GM21619 (cell line): ENCODE measurements at regions not wholly inside any gene's neighbourhood (a gene's known extent, or its start where the extent isn't known, plus 50 kb on each side); places are given as distances from the start of the nearest gene placed in this dataset.

Experiments
- ATAC-seq: cut with Tn5 transposase; IDR thresholded peaks from one replicate; pipeline ENCODE4 v1.9.1; 2021; ENCODE audit not compliant: unreplicated experiment

DNA sequence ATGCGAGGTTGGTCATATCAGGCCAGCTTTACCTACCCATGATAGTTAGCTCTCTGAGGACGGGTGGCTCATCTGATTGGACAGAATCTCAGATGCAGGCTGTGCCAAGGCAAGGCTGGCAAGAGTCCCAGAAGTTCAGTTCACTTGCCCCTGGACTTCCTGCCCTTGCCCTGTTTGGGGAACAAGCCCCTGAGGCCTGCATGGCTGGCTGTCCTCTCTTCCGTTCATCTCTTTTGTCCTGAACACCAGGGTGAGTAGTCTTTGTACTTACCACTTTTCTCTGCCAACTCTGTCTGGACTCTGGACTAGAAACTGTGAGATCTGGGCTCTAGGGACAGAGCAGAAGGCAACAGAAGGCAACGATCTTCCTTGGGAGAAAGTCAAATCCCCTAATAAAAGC lies 769.9 kb downstream of the QKI start:
- no peak for ATAC-seq

GRCh38 chr6:164183556-164184123 lies 769.1 kb downstream of the QKI start:
- ATAC-seq: no peak

GRCh38 chr6:164178679-164179332 lies 764.3 kb downstream of the QKI start:
- no peak for ATAC-seq

- ATAC-seq: no peak
Measured at GRCh38 chr6:164169355-164169754, 754.8 kb downstream of the QKI start.

GRCh38 chr6:164168595-164168994 lies 754.1 kb downstream of the QKI start:
- ATAC-seq: no peak

DNA sequence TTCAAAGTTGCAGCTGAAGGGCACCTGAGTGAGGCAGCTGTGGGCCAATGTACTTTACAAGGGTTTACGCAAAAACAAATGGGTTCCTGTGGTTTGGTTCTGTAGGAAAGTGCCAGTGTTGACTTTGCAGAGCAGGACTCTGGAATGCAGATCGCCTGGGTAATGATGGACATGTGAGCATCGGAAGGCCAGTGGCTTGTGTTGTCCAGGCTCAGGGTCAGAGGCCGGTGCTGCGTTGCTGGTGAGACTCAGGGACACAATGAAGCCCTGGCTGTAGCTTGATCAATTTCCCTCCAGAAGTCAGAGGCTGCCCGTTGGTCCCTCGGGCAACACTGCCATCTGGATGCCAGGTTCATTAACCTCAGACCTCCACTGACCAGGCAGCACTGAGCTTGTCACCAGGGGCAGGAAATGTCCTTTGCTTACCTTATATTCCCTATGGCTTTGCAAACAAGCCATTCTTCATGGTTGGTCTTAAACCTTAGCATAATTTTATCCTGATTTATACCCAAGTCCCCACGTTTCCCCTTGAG lies 753.4 kb downstream of the QKI start:
- no peak for ATAC-seq

DNA sequence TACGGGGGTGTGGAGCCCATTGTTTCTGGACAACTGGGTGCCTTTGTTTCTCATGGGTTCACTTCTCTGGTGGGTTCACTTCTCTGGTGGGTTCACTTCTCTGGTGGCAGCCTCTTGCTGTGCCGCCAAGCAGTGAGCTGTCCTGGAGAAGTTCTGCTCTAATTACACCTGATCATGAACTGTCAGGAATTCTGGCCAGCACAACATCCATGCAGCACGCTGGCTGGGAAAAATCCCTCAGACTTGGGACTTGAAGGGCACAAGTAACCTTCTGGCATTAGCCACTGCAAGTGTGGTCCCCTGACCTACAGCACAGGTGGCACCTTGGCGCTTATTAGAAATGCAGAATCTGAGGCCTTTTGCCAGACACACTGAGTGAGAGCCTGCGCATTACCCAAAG lies 752.5 kb downstream of the QKI start:
- no peak for ATAC-seq

- ATAC-seq: no peak
Measured at GRCh38 chr6:164166515-164166914, 752.0 kb downstream of the QKI start.

GRCh38 chr6:164164876-164165275 lies 750.4 kb downstream of the QKI start:
- ATAC-seq: no peak

- no peak for ATAC-seq
Measured at GRCh38 chr6:164163239-164163638, 748.7 kb downstream of the QKI start.

DNA sequence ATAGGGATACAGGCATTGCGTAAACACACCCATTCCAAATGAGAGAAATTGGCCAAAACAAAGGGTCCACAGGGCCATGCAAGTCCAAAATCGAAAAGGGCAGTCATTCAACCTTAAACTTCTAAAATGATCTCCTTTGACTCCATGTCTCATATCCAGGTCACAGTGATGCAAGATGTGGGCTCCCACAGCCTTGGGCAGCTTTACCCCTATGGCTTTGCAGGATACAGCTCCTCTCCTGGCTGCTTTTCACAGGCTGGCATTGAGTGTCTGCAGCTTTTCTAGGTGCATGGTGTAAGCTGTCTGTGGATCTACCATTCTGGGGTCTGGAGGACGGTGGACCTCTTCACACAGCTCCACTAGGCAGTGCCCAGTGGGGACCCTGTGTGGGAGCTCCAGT lies 744.5 kb downstream of the QKI start:
- ATAC-seq: no peak

DNA sequence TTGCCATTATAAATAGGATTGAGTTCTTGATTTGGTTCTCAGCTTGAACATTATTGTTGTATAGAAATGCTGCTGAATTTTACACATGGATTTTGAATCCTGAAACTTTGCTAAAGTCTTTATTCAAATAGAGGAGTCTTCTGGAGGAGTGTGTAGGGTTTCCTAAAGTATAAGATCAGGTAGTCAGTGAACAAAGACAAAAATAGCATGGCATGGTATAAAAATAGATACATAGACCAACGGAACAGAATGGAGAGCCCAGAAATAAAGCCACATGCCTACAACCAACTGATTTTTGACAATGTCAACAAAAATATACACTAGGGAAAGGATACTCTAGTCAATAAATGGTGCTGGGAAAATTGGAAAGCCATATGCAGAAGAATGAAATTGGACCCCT lies 740.1 kb downstream of the QKI start:
- no peak for ATAC-seq

GRCh38 chr6:164152611-164153010 lies 738.1 kb downstream of the QKI start:
- no peak for ATAC-seq

- no peak for ATAC-seq
Measured at GRCh38 chr6:164151161-164152120, 736.9 kb downstream of the QKI start.

DNA sequence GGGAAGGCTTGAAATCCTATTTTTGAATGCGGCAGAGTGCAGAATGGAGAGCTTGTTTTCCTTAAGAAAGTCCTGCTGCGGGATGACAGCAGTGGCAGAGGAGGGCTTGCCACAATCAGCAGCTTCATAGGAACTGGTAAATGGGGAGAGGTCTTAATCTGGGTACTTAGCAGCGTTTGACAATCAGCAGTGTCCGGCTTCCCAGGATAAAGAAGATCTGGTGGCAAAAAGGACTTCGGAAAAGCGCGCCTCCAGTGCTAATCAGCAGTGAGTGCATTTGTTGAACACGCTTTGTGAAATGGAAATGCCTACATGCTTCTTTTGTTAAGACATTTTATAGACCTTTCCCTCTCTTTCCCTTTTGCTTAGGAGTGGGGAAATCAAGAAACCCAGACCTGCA lies 735.7 kb downstream of the QKI start:
- ATAC-seq: no peak

DNA sequence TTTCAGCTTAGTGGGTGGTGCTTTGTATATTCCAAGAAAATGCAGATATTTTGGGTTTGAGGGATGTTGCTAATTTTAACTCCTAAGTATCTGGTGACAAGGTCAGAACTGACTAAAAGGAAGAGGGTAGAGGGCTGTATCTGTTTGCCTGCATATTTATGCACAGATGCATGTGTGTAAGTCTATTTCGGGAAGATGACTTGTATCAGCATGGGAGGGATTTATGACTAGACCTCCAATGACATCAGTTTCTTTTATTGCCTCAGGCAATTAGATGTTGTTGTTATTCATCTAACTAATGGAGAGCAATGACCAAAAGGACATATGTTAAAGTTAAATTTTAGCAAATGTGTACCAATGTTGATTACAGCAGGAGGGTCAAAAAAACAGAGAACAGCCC lies 734.3 kb downstream of the QKI start:
- ATAC-seq: no peak

DNA sequence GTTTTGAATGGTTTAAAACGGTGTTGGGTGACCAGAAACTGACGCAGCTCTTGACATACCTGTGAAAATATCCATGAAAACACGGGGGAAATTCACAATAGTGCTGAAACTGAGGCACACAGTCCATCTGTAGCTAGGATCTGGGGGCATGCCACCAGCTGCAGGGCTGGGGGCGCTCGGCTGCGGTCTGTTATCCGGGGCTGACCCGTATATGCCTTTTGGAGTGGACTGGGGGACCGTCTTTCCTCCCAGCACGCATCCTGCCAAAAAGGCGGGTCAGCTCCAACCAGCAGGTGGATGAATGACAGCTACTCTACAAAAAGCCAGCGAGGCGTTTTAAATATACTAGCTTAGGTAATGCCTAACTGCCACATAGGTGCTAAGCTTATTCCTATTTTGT lies 729.8 kb downstream of the QKI start:
- ATAC-seq: no peak

DNA sequence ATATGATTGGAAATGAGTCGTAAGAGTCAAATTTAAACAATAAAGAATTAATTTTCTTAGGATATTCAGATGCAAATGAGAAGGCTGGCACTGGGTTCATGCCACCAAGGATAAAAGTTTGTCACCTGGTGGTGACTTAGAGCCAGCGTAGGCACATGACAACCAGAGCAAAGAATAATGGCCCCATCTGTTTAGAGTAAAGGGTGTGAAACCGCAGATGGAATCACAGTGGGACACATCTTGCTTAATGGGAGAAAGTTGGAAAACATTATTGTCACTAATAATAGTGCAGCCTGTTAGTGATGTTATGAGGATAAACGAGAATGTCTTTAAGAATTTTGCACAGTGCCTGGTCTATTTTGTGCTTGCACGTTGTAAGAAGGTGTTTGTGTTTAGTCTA lies 727.8 kb downstream of the QKI start:
- ATAC-seq: no peak

DNA sequence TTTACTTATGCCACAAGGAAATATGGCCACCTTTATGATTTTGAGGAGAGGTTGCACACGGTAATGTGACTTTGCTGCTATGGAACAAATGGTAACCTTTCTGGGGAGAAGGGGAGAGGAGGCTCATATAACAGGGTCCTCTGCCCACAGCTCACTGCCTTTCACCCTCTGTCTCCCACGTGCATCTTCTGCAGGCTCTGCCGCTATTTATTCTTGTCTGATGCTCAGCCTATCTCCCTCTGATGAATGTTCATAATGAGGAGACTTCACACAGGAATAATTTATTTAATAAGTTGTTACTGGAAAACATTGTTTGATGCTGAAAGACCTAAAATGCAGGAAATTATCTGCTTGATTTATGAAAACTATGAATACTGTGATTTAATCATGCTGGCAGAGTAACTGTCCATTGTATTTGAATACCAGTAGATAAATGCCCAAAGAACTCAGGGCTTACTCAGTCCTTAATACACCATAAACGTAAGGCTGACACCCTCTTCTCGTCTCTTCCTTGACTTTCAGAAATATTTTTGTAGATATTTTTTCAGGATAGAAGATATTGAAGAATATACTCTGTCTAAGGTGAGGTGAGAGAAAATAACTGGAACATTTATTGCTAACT lies 721.1 kb downstream of the QKI start:
- no peak for ATAC-seq

DNA sequence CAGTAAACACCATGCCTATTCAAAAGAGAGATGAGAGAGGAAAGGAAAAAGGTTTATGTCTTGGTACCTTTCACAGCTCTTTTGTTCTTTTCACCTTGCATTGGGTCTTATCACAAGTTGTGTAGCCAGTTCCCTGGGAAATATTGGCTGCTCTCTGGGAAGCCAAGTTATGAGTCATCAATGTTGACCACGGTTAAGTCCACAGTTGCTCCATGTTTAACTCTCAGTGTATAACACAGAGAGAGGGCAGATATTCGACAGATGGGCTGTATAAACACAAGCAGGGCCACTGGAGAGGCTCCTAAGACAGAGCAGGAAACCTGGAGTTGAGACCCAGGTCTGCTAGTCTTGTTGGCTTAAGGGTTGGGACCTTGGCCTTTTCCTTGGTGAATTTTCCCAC lies 718.6 kb downstream of the QKI start:
- ATAC-seq: no peak

DNA sequence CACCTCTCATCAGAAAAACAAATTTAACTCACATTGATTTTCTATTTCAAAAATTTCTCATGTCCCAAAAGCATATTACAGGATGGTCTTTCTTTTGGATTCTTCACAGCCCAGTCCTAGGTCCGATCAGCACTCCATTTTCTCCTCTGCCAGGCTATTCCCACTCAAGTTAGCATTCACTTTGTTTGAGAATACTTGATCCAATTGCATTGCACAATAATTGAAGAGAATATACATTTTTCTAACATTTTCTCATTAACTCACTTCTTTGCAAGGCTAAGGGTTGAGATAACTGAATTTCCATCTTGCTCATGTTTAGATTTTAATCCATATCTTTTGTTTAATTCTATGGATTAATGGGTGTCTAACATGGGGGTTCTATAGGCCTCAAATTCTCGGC lies 716.1 kb downstream of the QKI start:
- ATAC-seq: no peak
